ENCODE measurements at regions not wholly inside any gene's neighbourhood (a gene's known extent, or its start where the extent isn't known, plus 50 kb on each side); places are given as distances from the start of the nearest gene placed in this dataset.

DNA sequence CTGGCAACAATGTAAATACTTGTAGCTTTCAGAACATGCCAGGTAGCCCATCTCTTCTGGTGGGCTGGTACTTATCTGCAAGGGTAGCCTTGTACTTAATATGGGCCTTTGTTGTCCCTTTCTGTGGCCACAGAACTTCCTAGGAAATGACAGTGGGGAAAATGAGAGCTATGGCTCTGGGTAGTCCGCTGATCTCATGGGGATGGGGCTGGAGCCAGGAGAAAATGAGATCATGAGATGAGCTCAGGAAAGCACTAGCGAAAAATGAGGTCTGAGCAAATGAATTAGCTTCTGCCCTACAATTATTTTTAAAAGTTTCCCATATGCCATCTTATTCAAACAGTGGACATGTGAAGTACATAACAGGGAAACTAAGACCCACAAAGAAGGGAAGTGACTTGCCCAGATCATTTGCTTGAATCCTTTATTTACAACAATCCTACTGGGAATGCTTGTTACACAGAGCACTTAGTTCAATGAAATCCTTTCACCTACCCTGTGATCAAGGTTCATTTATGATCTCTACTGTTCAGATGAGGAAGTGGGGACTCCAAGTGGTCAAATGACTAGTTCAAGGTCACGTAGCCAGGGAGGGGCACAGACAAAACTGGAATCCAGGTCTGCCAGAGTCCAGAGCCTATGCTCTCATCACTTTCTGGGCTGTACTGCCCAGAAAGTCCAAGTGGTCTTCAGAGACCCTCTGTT is 87.1 kb downstream of the PTPRS start (continued):
- TF ChIP-seq, protein P1, sequence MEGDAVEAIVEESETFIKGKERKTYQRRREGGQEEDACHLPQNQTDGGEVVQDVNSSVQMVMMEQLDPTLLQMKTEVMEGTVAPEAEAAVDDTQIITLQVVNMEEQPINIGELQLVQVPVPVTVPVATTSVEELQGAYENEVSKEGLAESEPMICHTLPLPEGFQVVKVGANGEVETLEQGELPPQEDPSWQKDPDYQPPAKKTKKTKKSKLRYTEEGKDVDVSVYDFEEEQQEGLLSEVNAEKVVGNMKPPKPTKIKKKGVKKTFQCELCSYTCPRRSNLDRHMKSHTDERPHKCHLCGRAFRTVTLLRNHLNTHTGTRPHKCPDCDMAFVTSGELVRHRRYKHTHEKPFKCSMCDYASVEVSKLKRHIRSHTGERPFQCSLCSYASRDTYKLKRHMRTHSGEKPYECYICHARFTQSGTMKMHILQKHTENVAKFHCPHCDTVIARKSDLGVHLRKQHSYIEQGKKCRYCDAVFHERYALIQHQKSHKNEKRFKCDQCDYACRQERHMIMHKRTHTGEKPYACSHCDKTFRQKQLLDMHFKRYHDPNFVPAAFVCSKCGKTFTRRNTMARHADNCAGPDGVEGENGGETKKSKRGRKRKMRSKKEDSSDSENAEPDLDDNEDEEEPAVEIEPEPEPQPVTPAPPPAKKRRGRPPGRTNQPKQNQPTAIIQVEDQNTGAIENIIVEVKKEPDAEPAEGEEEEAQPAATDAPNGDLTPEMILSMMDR (IDR thresholded peaks at IDR 0.05; ENCODE audit: poor library complexity, severe bottlenecking) = no peak
- TF ChIP-seq TAF1 (IDR thresholded peaks at IDR 0.05; ENCODE audit: low read depth) = no peak

DNA sequence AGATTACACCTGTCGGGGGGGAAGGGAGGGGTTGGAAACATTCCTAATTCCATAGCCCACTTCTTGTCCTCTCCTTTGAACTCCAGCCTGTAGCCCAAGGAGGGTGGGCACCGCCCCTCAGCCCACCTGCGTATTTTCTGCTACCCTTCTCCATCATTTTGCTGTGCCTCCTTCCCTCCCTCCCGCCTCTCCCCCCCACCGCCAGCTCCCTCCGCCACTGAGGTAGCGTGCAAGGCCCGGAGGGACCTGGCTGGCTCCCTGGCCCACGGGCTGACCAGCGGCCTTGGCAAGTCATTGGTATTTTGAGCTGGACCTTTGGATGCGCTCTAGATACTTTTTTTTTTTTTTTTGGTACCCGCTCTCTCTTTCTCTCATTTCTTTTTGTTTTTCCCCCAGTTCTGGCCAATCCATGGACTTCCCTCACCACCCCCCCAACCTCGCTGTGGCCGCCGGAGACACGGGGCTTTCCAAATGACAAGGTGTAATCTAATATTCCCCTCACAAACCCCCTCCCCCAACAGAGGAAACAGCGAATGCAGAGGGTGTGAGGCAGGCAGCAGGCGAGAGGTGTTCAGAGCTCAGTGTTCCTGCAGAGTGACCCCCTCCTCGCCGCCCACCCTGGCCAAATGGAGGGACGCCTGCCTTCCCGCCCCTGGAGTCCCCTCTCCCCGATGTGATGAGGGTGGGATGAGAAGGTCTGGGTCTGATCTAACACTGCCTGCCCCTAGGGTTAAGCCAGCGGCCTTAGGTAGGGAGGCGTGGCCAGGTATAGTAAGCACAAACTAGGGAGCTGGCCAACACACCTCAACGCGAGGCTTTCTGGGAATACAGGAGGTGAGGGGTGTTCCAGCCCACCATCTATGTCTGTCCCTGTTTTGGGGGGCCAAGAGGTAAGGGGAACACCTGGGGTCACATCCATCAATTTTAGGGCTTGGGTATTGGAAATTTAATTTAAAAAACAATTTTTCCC is 89.2 kb downstream of the PTPRS start:
- H3K27me3 ChIP-seq (ENCODE audit: insufficient read depth, low read depth, low read length) = no peaks in the 10 kb centered on the region
- no peak overlapping the region for H3K27ac ChIP-seq (ENCODE audit: low read length)
- no peaks in the 10 kb centered on the region for H3K9me2 ChIP-seq (ENCODE audit: insufficient read depth, low read length)
- no peaks in the 10 kb centered on the region for H3F3A ChIP-seq (ENCODE audit: insufficient read depth, low read length, poor library complexity, severe bottlenecking)
- H3K36me3 ChIP-seq (ENCODE audit: insufficient read depth, low read length) = peaks cover 18% of the 10 kb centered on the region
- H2AFZ ChIP-seq (ENCODE audit: low read depth, low read length) = no peak overlapping the region
- no peak overlapping the region for H3K4me2 ChIP-seq (ENCODE audit: low read length)
- no peaks in the 10 kb centered on the region for H4K20me1 ChIP-seq (ENCODE audit: insufficient read depth)
- no peaks in the 10 kb centered on the region for H3K79me2 ChIP-seq (replicated peaks; ENCODE audit: insufficient read depth, low read length)
- no peak overlapping the region for H3K9ac ChIP-seq (ENCODE audit: low read length)
- H3K9me3 ChIP-seq (ENCODE audit: low read length) = peaks cover 9% of the 10 kb centered on the region
- no peak overlapping the region for H3K4me3 ChIP-seq (ENCODE audit: low read length)
- TF ChIP-seq EZH2 (IDR thresholded peaks at IDR 0.05; ENCODE audit: borderline replicate concordance, insufficient read depth, low read length, poor library complexity, severe bottlenecking) (no peak), EP300 (conservative IDR thresholded peaks at IDR 0.05; ENCODE audit: poor library complexity, severe bottlenecking) (no peak), MXI1 (conservative IDR thresholded peaks at IDR 0.05; ENCODE audit: poor library complexity, severe bottlenecking) (no peak), POLR2AphosphoS5 (IDR thresholded peaks at IDR 0.05) (no peak), TAF1 (IDR thresholded peaks at IDR 0.05; ENCODE audit: low read depth) (no peak), SMC3 (conservative IDR thresholded peaks at IDR 0.05; ENCODE audit: poor library complexity) (no peak), RAD21 (conservative IDR thresholded peaks at IDR 0.05) (no peak)
- TF ChIP-seq, protein P2, sequence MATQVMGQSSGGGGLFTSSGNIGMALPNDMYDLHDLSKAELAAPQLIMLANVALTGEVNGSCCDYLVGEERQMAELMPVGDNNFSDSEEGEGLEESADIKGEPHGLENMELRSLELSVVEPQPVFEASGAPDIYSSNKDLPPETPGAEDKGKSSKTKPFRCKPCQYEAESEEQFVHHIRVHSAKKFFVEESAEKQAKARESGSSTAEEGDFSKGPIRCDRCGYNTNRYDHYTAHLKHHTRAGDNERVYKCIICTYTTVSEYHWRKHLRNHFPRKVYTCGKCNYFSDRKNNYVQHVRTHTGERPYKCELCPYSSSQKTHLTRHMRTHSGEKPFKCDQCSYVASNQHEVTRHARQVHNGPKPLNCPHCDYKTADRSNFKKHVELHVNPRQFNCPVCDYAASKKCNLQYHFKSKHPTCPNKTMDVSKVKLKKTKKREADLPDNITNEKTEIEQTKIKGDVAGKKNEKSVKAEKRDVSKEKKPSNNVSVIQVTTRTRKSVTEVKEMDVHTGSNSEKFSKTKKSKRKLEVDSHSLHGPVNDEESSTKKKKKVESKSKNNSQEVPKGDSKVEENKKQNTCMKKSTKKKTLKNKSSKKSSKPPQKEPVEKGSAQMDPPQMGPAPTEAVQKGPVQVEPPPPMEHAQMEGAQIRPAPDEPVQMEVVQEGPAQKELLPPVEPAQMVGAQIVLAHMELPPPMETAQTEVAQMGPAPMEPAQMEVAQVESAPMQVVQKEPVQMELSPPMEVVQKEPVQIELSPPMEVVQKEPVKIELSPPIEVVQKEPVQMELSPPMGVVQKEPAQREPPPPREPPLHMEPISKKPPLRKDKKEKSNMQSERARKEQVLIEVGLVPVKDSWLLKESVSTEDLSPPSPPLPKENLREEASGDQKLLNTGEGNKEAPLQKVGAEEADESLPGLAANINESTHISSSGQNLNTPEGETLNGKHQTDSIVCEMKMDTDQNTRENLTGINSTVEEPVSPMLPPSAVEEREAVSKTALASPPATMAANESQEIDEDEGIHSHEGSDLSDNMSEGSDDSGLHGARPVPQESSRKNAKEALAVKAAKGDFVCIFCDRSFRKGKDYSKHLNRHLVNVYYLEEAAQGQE (IDR thresholded peaks at IDR 0.05; ENCODE audit: borderline replicate concordance) = no peak
- TF ChIP-seq, protein P1 (IDR thresholded peaks at IDR 0.05; ENCODE audit: poor library complexity, severe bottlenecking) = no peak
